HUES48 (cell line): ENCODE measurements at regions not wholly inside any gene's neighbourhood (a gene's known extent, or its start where the extent isn't known, plus 50 kb on each side); places are given as distances from the start of the nearest gene placed in this dataset.

Experiments used
- H3K27ac ChIP-seq: one replicate; pipeline ENCODE4 v1.7.0; 2013; ENCODE audit warnings: low read depth, low read length, inconsistent platforms
- H3K27me3 ChIP-seq: 2 replicates; pipeline ENCODE4 v1.6.1; 2013; ENCODE audit warnings: mild to moderate bottlenecking, low read length; ENCODE audit not compliant: control insufficient read depth, insufficient read depth
- H3K36me3 ChIP-seq: 2 replicates; pipeline ENCODE4 v1.6.1; 2013; ENCODE audit warnings: low read length; ENCODE audit not compliant: control insufficient read depth, insufficient read depth
- H3K4me1 ChIP-seq: 2 replicates; pipeline ENCODE4 v1.6.1; 2013; ENCODE audit warnings: mild to moderate bottlenecking, low read length; ENCODE audit not compliant: control insufficient read depth, insufficient read depth
- H3K4me3 ChIP-seq: 2 replicates; pipeline ENCODE4 v1.5.1; 2013; ENCODE audit warnings: mild to moderate bottlenecking, low read depth, low read length
- H3K9ac ChIP-seq: 2 replicates; pipeline ENCODE4 v1.6.1; 2013; ENCODE audit warnings: mild to moderate bottlenecking, low read depth, low read length, moderate library complexity
- H3K9me3 ChIP-seq: 2 replicates; pipeline ENCODE4 v1.6.1; 2013; ENCODE audit warnings: low read length; ENCODE audit not compliant: control insufficient read depth, insufficient read depth

DNA sequence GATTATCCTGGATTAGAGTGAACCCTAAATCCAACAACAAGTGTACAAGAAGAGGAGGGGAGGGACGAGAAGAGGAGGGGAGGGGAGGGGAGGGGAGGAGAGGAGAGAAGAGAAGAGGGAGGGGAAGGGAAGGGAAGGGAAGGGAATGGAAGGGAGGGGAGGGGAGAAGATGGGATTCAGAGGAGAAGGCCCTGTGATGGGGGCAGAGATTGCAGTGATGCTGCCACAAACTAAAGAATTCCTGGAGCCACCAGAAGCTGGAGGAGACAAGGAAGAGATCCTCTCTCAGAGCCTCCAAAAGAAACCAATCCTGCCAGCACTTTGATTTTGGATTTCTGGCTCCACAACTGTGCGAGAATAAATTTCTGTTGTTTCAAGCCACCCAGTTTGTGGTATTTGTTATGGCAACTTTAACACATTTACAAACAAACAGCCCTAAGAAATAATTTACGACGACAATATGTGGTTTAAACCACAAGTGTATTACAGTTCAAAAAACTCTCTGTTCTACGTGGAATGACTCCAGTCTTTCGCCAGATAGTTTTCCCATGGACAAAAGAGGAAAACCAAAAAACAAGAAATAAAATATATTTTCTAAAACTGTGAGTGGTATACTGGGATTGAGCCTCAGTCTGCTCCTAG, 235.4 kb downstream of the HDGFL1 start:
- Histone ChIP-seq H3K9ac (no peak overlapping the region), H3K36me3 (no peaks in the 10 kb centered on the region)

DNA sequence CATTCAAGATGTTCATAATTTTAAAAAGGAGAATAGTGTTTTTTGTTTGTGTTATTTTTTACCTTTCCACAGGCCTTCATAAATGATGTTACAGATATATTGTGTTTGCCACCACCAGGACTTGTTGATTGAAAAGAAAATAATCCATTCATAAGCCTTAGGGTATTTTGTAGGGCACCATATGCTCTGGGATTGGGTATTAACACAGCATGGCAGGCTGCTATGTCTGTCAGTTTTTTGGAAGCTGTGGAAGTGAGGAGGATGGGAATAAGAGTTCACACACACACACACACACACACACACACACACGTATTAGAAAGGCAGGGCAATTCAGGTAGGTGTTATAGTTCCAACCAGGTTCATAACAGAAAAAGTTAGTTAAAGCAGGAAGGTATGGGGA, 237.9 kb downstream of the HDGFL1 start:
- no peak overlapping the region for H3K9ac ChIP-seq
- no peaks in the 10 kb centered on the region for H3K9me3 ChIP-seq
- no peaks in the 10 kb centered on the region for H3K27me3 ChIP-seq
- no peak overlapping the region for H3K4me3 ChIP-seq
- no peak overlapping the region for H3K27ac ChIP-seq
- H3K4me1 ChIP-seq, result peaks cover 8% of the 10 kb centered on the region
- H3K36me3 ChIP-seq, result no peaks in the 10 kb centered on the region

More for the DNA sequence above, 235.4 kb downstream of the HDGFL1 start:
- Histone ChIP-seq H3K27me3 (no peaks in the 10 kb centered on the region), H3K4me3 (no peak overlapping the region), H3K9me3 (no peaks in the 10 kb centered on the region), H3K27ac (no peak overlapping the region), H3K4me1 (peaks cover 8% of the 10 kb centered on the region)

- Histone ChIP-seq H3K36me3 (no peaks in the 10 kb centered on the region), H3K27ac (no peak overlapping the region), H3K4me3 (no peak overlapping the region), H3K9ac (no peak overlapping the region), H3K4me1 (peaks cover 8% of the 10 kb centered on the region), H3K9me3 (no peaks in the 10 kb centered on the region), H3K27me3 (no peaks in the 10 kb centered on the region)
These were observed 238.5 kb downstream of the HDGFL1 start for GRCh38 chr6:22807818-22808217.

- H3K9me3 ChIP-seq, result no peaks in the 10 kb centered on the region
- H3K4me3 ChIP-seq, result no peak overlapping the region
- H3K36me3 ChIP-seq, result no peaks in the 10 kb centered on the region
- H3K9ac ChIP-seq, result no peak overlapping the region
- H3K27me3 ChIP-seq, result no peaks in the 10 kb centered on the region
- H3K4me1 ChIP-seq, result peaks cover 8% of the 10 kb centered on the region
- no peak overlapping the region for H3K27ac ChIP-seq
These were observed 239.1 kb downstream of the HDGFL1 start for GRCh38 chr6:22808466-22808865.

GRCh38 chr6:22809370-22809769, 240.0 kb downstream of the HDGFL1 start:
- Histone ChIP-seq H3K9me3 (no peaks in the 10 kb centered on the region), H3K9ac (no peak overlapping the region), H3K27me3 (no peaks in the 10 kb centered on the region), H3K4me3 (no peak overlapping the region), H3K36me3 (no peaks in the 10 kb centered on the region), H3K27ac (no peak overlapping the region), H3K4me1 (peaks cover 8% of the 10 kb centered on the region)

- Histone ChIP-seq H3K27me3 (no peaks in the 10 kb centered on the region), H3K4me3 (no peak overlapping the region), H3K9ac (no peak overlapping the region), H3K4me1 (no peaks in the 10 kb centered on the region), H3K9me3 (0 out of 2 replicates have a peak, but pooled peaks cover 2% of the 10 kb centered on the region), H3K36me3 (no peaks in the 10 kb centered on the region), H3K27ac (no peak overlapping the region)
These were observed 249.8 kb downstream of the HDGFL1 start for GRCh38 chr6:22819209-22819608.

DNA sequence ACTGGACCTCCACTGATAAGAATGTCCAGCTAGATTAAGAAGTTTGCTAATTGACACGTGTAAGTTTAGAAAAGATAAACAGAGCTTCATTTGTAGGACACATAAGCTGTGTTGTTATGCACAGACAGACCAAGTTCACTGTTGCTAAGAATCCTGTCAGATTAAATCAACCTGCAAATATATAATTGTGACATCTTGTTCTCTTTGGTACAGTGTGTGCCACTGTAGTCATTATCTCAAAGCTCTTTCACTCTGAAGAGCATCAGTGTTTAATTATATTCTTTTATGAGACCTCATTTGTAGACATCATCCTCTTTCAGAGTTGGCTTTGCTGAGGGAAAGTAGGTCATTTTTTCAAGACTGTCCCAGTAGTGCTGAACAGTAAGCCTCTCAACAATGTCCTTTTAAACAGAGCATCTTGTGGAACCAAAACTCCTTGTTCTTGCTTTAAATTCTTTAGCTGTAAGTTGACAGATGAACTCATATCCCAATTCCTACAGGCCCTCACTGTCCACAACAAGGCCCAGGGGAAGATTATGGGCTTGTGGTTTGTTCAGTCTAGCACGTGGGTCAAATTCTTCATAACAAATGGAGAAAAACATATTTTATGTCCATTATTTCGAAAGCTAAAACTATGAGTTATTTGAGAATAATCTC, 252.4 kb downstream of the HDGFL1 start:
- Histone ChIP-seq H3K36me3 (no peaks in the 10 kb centered on the region), H3K27me3 (no peaks in the 10 kb centered on the region), H3K9ac (no peak overlapping the region), H3K9me3 (no peaks in the 10 kb centered on the region), H3K27ac (no peak overlapping the region), H3K4me3 (no peak overlapping the region), H3K4me1 (no peaks in the 10 kb centered on the region)

DNA sequence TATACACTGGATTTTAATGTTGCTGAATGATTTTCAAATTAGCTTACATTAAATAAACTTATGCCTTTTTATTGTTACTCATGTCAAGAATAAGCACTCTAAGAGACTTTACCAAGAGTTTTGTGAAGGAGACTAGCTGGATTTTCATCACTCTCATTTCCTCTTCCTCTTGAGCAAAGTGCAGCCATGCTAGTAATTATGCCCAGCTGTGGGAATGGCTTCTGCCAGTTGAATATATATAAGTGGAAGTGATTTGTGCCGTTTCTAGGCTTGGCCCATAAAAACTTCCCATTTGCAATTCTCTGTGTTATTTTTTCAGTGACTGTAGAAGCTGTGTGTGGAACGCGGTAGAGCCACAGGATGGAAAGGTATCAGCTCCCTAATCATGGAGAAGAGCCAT, 255.8 kb downstream of the HDGFL1 start:
- Histone ChIP-seq H3K27me3 (no peaks in the 10 kb centered on the region), H3K4me1 (peaks cover 21% of the 10 kb centered on the region), H3K36me3 (no peaks in the 10 kb centered on the region), H3K9me3 (no peaks in the 10 kb centered on the region), H3K27ac (no peak overlapping the region), H3K4me3 (no peak overlapping the region), H3K9ac (no peak overlapping the region)

DNA sequence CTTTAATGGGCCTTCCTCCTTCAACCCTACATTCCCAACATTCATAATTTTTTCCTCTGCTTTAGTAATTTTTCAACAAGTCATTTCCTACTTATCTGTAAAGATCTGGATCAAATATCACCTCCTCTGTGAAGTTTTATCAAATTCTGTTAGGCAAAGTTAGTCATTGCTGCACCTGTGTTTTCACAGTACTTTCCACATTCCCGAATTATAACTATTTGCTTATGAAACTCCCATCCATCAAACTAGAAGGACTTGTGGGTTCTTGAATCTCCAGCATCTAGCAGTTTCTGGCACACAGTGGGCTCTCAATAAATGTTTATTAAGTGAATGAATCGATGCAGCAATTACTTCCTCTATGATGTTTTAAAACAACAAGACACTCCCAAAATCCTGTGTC, 257.6 kb downstream of the HDGFL1 start:
- Histone ChIP-seq H3K9ac (no peak overlapping the region), H3K27me3 (no peaks in the 10 kb centered on the region), H3K27ac (peak overlapping the region; percentile 86), H3K4me1 (peaks cover 21% of the 10 kb centered on the region), H3K4me3 (no peak overlapping the region), H3K36me3 (no peaks in the 10 kb centered on the region), H3K9me3 (no peaks in the 10 kb centered on the region)

DNA sequence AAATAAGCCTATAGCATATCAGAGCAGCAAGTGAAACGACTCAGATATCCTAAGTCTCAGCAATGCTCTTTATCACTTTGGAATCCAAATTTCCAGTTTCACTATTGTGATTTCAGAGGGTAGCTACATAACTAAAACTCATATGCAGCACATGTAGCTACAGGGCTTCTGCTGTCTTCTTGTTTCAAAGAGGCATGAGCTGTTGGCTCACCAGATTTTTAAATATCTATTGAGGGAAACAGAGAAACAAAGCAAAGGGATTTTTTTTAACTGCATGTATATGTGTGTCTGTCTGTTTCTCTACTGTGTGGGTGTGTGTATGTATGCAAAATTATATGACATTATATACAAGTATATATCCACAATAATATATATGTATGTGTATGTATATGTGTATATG, 258.4 kb downstream of the HDGFL1 start:
- no peaks in the 10 kb centered on the region for H3K36me3 ChIP-seq
- peak overlapping the region; percentile 27; the same call in 1 of the 2 replicates for H3K9ac ChIP-seq
- H3K9me3 ChIP-seq, result no peaks in the 10 kb centered on the region
- no peaks in the 10 kb centered on the region for H3K27me3 ChIP-seq
- H3K27ac ChIP-seq, result peak overlapping the region; percentile 86
- no peak overlapping the region for H3K4me3 ChIP-seq
- H3K4me1 ChIP-seq, result peaks cover 21% of the 10 kb centered on the region

DNA sequence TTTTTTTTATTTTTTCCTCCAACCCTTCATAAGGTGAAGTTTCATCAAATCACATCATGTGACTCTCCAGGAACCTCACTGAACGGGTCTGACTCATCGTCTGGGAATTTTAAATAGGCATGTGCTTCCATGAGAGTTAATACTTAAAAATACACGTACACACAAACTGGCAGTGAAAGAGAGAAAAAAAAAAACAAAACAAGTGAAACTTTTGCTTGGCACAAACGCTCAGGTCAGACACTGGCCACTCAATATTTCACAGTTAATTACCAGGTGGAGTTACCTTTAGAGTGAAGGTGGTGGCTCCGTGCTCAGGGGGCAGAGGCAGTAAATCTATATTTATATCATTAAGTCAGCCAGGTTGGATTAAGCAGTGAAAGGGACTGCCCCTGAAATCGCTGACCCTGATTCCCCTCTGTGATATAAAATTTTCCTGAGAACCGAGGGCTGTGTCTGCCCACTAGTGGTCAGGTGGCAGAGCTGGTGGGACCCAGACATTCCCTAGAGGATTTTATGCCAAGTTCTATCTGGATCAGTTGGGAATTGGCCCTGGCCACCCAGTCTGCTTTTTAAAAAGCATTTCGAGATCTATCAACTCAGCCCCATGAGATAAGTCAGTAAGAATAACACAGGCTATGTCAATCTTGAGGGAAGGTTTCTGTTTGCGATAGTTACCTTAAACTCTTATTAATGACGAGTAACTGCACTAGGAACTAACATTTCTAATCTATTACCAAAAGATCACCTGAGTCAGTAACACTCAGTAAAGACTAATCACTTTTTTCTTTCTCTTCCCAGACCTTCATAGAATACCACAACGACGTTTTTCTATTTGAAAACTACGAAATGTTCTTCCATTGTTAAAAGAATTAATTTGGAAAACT, 259.1 kb downstream of the HDGFL1 start:
- H3K9ac ChIP-seq, result peak overlapping the region; percentile 62; the same call in 1 of the 2 replicates
- peaks cover 21% of the 10 kb centered on the region for H3K4me1 ChIP-seq
- no peaks in the 10 kb centered on the region for H3K36me3 ChIP-seq
- H3K27me3 ChIP-seq, result no peaks in the 10 kb centered on the region
- H3K4me3 ChIP-seq, result no peak overlapping the region
- peak overlapping the region; percentile 84 for H3K27ac ChIP-seq
- no peaks in the 10 kb centered on the region for H3K9me3 ChIP-seq
